ENCODE measurements at regions not wholly inside any gene's neighbourhood (a gene's known extent, or its start where the extent isn't known, plus 50 kb on each side); places are given as distances from the start of the nearest gene placed in this dataset.

GRCh38 chrX:110983024-110983423, 113.0 kb upstream of the PAK3 start:
- TF ChIP-seq, protein P1, sequence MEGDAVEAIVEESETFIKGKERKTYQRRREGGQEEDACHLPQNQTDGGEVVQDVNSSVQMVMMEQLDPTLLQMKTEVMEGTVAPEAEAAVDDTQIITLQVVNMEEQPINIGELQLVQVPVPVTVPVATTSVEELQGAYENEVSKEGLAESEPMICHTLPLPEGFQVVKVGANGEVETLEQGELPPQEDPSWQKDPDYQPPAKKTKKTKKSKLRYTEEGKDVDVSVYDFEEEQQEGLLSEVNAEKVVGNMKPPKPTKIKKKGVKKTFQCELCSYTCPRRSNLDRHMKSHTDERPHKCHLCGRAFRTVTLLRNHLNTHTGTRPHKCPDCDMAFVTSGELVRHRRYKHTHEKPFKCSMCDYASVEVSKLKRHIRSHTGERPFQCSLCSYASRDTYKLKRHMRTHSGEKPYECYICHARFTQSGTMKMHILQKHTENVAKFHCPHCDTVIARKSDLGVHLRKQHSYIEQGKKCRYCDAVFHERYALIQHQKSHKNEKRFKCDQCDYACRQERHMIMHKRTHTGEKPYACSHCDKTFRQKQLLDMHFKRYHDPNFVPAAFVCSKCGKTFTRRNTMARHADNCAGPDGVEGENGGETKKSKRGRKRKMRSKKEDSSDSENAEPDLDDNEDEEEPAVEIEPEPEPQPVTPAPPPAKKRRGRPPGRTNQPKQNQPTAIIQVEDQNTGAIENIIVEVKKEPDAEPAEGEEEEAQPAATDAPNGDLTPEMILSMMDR (conservative IDR thresholded peaks at IDR 0.05): no peak
- TF ChIP-seq EZH2 (IDR thresholded peaks at IDR 0.05; ENCODE audit: low read depth): no peak

Measured in PC-9 (cell line).